ENCODE measurements at regions not wholly inside any gene's neighbourhood (a gene's known extent, or its start where the extent isn't known, plus 50 kb on each side); places are given as distances from the start of the nearest gene placed in this dataset.

GRCh38 chr3:170761103-170761502, 108.9 kb downstream of the RPL22L1 start:
- TF ChIP-seq POLR2A (IDR thresholded peaks at IDR 0.05) (no peak), CTCF (IDR thresholded peaks at IDR 0.05) (no peak)

Data from uterus (tissue), 2 donors.